Vagina (tissue), 2 donors: ENCODE measurements at regions not wholly inside any gene's neighbourhood (a gene's known extent, or its start where the extent isn't known, plus 50 kb on each side); places are given as distances from the start of the nearest gene placed in this dataset.

Experiments used
- POLR2A ChIP-seq, 2 donors: fragments of 450-650 bp; IDR thresholded peaks; one replicate each; pipeline ENCODE4 v1.6.1; 2017; ENCODE audit warnings: antibody characterized with exemption in 2 of 2, mild to moderate bottlenecking in 2 of 2, moderate library complexity in 2 of 2
- TF ChIP-seq, protein P1 (sequence below), 3 experiments: fragments of 450-650 bp in 2 of 3; fragments of 200-600 bp in 1 of 3; sonication (generic) in 1 of 3; IDR thresholded peaks; one replicate each; pipeline ENCODE4 v1.5.1; 2017 to 2019; ENCODE audit warnings: antibody characterized with exemption in 3 of 3, mild to moderate bottlenecking in 2 of 3, moderate library complexity in 2 of 3

DNA sequence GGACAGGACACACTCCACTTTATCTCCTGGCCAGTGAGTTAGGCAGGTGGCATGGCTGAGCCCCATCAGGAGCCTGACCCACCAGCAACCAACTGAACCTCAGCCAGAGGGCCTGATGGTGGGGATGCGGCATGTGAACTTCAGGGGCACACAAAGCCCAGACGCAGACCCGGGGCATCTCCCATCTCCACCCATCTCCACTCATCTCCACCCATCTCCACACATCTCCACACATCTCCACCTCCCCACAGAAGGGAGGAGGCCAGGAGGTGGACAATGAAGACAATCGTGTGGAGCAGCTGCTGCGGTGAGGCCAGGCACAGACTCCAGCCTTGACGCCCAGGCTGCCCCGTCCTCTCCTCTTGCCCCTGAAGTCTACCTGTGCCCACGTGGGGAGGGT lies 340.8 kb downstream of the CTTN start:
- TF ChIP-seq, protein P1, sequence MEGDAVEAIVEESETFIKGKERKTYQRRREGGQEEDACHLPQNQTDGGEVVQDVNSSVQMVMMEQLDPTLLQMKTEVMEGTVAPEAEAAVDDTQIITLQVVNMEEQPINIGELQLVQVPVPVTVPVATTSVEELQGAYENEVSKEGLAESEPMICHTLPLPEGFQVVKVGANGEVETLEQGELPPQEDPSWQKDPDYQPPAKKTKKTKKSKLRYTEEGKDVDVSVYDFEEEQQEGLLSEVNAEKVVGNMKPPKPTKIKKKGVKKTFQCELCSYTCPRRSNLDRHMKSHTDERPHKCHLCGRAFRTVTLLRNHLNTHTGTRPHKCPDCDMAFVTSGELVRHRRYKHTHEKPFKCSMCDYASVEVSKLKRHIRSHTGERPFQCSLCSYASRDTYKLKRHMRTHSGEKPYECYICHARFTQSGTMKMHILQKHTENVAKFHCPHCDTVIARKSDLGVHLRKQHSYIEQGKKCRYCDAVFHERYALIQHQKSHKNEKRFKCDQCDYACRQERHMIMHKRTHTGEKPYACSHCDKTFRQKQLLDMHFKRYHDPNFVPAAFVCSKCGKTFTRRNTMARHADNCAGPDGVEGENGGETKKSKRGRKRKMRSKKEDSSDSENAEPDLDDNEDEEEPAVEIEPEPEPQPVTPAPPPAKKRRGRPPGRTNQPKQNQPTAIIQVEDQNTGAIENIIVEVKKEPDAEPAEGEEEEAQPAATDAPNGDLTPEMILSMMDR (IDR thresholded peaks at IDR 0.05), result no peak
- no peak for TF ChIP-seq POLR2A (IDR thresholded peaks at IDR 0.05)
